ENCODE measurements at regions not wholly inside any gene's neighbourhood (a gene's known extent, or its start where the extent isn't known, plus 50 kb on each side); places are given as distances from the start of the nearest gene placed in this dataset.

- DNase-seq = no peak
These were observed 80.2 kb upstream of the CDKN3 start for GRCh38 chr14:54316652-54317051.

GRCh38 chr14:54317391-54317790, 79.4 kb upstream of the CDKN3 start:
- no peak for DNase-seq

GRCh38 chr14:54322246-54322645, 74.6 kb upstream of the CDKN3 start:
- no peak for DNase-seq

GRCh38 chr14:54322701-54323337, 74.0 kb upstream of the CDKN3 start:
- DNase-seq = no peak

GRCh38 chr14:54325766-54326165, 71.0 kb upstream of the CDKN3 start:
- no peak for DNase-seq

- DNase-seq = peak; percentile 49
These were observed 67.6 kb upstream of the CDKN3 start for GRCh38 chr14:54329082-54329695.

- no peak for DNase-seq
These were observed 65.9 kb upstream of the CDKN3 start for GRCh38 chr14:54330876-54331275.

- DNase-seq = no peak
These were observed 65.3 kb upstream of the CDKN3 start for GRCh38 chr14:54331516-54331915.

- no peak for DNase-seq
These were observed 64.3 kb upstream of the CDKN3 start for GRCh38 chr14:54332490-54332889.

GRCh38 chr14:54333511-54333910, 63.3 kb upstream of the CDKN3 start:
- no peak for DNase-seq

GRCh38 chr14:54335569-54336155, 61.1 kb upstream of the CDKN3 start:
- DNase-seq = no peak

- no peak for DNase-seq
These were observed 59.5 kb upstream of the CDKN3 start for GRCh38 chr14:54337314-54337713.

GRCh38 chr14:54338696-54339317, 58.0 kb upstream of the CDKN3 start:
- DNase-seq = no peak

- DNase-seq = no peak
These were observed 57.0 kb upstream of the CDKN3 start for GRCh38 chr14:54339771-54340170.

GRCh38 chr14:54342806-54343205, 54.0 kb upstream of the CDKN3 start:
- DNase-seq = no peak

GRCh38 chr14:54343272-54344121, 53.3 kb upstream of the CDKN3 start:
- DNase-seq = no peak

- DNase-seq = no peak
These were observed 52.4 kb upstream of the CDKN3 start for GRCh38 chr14:54344445-54344844.

- no peak for DNase-seq
These were observed 50.5 kb upstream of the CDKN3 start for GRCh38 chr14:54346257-54346656.

Data from midbrain (tissue), 1 donor.